SH-SY5Y (cell line): ENCODE measurements at regions not wholly inside any gene's neighbourhood (a gene's known extent, or its start where the extent isn't known, plus 50 kb on each side); places are given as distances from the start of the nearest gene placed in this dataset.

Experiments used
- GATA2 ChIP-seq: IDR thresholded peaks from 2 replicates; pipeline ENCODE4 v1.6.1; 2011; ENCODE audit warnings: mild to moderate bottlenecking, low read depth, low read length
- GATA3 ChIP-seq: IDR thresholded peaks from 2 replicates; pipeline ENCODE4 v1.6.1; 2011; ENCODE audit warnings: low read depth, mild to moderate bottlenecking, low read length, moderate library complexity

DNA sequence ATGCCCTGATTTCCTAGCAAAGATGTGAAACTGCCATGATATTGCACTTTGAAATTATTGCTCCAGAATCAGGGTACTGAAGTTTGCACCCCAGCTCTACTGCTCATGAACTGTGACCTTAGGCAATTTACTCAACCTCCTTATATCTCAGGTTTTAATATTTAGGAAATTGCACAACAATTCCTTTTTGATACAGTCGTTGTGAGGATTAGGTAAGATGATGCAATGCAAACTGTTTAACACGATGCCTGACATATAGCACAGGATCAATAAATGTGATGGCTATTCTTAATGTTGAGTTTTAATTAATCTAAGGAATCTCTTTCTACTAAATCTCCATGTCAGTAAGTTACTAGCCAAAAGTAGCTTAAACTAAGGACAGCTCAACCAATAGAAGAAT lies 555.8 kb downstream of the GALC start:
- TF ChIP-seq GATA3 = no peak

DNA sequence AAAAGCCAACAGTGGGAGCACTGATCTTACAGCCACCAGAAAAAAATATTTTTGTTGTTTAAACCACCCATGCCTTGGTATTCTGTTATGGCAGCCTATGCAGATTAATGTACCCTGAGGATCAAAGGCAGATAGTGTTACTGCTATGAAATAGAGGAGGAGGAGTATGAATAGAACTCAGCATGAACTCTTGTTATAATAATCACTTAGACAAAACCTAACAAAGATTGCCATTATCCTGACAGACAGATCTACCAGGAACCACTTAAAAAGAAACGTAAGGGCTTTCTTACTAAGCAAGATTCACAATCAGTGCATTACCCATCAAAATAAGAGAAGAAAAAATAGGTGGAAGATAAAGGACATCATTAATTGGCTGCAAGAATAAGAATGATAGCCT lies 558.3 kb downstream of the GALC start:
- TF ChIP-seq GATA3 (no peak), GATA2 (no peak)

DNA sequence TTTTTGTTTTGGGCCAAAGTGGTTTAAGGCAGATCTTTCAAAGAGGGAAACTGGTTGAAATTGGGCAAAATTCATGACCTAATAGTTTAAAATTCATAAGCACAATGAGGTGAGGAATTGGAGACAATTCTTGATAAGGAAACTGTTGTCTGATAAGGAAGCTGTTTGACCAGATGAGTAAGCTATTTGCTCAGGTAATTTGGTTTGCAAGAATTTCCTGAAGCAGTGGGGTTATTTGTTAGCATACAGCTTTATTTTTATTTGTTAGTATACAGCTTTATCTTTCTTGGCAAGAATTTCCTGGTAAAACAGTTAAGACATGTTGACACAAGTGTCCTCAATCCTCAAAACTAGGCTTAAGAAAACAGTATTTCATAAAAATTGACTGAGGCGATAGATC lies 559.0 kb downstream of the GALC start:
- no peak for TF ChIP-seq GATA2
- no peak for TF ChIP-seq GATA3

DNA sequence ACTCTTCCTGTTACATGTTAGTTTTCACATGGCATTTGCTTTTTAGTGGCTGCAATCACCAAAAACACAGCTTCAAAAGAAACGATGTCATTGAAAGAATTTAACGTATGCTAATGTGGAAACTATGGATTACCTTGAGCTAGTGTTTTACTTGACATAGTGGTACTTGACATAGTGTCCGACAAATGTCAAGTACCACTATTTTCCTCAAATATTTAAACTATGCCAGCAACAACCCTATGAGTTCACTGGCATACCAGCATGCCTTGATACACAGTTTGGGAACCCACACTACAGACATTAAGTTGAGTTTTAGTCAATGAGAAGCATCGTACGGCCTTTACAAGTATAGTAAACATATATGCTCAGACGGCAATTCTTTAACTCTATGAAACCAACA lies 560.3 kb downstream of the GALC start:
- no peak for TF ChIP-seq GATA3
- no peak for TF ChIP-seq GATA2

DNA sequence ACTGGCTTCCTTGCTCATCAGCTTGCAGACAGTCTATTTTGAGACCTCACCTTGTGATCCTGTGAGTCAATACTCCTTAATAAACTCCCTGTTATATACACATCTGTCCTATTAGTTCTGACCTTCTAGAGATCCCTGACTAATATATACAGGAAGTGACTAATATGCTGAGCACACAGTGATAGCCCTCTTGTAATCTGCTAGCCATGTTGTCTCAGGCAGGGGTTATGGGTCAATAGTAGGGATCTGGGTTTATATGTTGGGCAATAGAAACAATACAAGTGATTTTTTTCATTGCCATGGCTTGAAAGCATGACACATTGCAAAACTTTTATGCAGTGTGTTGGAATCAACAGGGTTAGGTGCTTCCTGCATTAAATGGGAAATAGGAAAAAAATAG lies 562.2 kb downstream of the GALC start:
- TF ChIP-seq GATA2 (no peak), GATA3 (no peak)

DNA sequence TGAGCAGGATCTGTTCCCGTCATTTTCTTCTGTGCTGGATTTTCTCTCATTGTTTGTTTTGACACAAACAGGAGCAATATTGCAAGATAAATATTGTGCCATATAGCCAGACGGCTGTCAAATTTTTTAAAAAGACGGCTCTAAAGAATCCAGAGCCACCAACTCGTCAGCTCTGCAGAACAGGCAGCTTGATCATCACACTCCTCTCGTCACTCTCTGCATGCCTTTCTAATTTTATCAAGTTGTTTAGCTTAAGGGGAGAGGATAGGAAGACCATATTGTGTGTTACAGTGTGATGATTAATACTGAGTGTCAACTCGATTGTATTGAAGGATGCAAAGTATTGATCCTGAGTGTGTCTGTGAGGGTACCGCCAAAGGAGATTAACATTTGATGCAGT lies 562.8 kb downstream of the GALC start:
- TF ChIP-seq GATA2 = no peak
- no peak for TF ChIP-seq GATA3

DNA sequence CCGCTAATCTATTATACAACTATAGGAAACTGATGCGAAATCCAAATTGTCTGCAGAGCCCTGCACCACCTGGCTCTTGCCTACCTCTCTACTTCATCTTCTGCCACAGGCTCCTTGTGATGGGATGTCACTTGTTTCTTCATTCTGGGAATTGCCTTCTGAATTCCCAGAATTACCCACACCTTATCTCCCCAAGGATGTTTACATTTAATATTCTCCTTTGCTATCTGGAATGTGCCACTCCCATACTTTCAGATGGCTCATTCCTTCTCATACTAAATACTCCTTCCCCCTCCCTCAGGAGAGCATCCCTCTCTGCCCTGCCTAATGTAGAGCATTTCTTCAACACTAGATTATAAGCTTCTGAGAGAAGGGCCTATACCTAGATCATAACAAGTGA lies 573.1 kb downstream of the GALC start:
- TF ChIP-seq GATA2 = no peak
- no peak for TF ChIP-seq GATA3

DNA sequence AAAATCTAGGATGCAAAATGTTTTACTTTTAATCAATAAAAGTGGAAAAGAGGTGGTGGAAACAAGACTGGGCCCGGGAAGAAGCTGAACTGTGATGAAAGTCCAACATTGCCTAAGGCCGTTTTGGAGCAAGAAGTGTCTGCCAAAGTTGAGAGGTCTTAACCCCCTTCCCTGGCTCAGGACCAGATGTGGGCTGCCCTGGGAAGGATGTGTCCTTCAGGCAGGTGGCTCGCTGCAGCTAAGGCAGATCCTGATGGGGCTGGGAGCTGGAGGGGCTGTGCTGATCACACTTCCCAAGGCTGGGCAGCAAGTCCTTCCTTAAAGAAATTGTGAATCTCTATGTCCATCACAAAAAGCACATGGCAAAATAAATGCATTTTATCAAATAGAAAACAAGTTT lies 581.6 kb downstream of the GALC start:
- TF ChIP-seq GATA3 (no peak), GATA2 (no peak)

DNA sequence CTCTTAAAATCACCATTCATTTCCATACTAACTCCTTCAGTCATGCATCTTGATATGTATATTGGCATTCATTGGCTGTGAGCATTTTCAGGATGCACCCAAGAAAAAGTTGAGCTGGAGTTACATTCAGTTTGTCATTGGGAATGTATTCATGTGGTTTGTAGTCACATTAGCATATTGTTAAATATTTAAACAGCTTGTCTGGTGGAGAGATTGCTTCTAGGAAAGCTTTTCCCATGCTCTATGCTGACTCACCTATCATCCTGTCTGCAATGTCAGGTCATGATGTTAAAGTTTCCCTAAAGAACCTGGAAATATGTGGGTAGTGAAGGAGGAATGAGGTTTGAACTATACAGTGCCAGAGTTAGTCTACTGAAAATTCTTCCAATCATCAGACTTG lies 583.6 kb downstream of the GALC start:
- TF ChIP-seq GATA3 (no peak), GATA2 (no peak)

DNA sequence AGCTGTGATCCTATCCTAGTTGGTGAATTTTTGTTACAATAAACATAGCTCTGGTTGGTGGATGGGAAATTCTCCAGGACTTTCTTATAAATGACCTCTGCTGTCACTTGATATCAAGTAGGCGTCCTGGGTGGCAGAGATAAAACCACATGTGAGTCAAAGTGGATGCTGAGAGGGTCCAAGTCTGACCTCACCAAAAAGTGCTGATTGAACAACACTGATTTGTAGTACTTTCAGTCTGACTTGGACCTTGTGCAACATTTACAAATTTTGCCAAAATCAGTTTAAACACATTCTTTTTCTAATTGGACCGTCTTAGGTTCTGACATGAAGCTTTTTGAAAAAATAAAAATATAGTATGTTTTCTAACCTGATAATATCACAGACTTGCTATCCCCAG lies 585.6 kb downstream of the GALC start:
- TF ChIP-seq GATA3 = no peak
- no peak for TF ChIP-seq GATA2

DNA sequence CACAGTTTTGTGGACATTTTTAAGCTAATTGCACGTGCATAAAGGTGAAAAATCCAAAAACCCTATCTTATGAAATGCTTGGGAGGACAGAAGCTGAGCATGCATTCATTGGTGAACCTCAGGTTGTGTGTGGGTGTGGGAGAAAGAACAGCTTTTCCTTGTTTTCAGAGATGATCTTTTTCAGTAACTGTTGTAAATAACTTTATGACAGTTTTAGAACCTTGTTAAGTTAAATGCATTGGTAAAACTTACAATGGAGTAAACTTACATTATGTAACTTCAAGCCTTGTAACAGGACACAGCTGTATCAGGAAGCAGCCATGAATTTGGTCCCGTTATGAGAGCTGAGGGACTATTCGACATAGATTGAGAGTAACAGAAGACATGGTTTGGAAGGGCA lies 587.4 kb downstream of the GALC start:
- TF ChIP-seq GATA3 (no peak), GATA2 (no peak)

DNA sequence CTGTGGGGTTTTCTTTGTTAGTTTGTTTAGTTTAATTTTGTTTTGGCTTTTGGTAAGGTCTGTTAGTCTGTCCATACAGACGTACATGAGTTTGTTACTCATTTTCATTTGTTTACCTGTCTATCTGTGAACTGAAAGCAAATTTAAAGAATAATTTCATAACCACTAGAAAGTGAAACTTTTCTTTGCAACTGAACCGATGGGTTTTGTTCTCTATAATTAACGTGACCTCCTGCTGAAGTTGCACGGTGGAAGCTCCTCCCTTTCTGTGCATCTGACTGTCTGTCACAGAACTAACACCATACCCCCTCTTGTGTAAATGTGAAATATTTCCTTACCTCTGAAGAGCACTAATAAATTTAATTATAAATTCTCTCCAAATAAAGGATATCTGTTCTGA lies 595.5 kb downstream of the GALC start:
- TF ChIP-seq GATA2 (no peak), GATA3 (no peak)

DNA sequence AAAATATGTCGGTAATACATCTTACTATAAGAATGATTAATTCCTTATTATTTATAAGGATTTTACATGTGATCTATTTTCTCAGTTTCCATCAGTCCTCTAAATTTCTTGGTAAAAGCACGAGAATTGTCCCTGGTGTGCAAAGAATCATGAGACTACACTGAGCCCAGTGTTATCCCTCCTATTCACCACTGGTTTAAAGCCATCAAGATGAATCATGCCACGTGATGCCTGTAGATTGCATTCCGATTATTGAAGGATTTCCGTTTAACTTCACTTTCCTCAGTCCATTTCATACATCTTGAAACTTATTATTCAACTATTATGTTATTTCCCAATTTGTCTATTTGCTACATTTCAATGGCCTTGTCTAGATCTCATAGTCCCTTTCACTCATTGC lies 601.9 kb downstream of the GALC start:
- TF ChIP-seq GATA3 = no peak
- TF ChIP-seq GATA2 = no peak

DNA sequence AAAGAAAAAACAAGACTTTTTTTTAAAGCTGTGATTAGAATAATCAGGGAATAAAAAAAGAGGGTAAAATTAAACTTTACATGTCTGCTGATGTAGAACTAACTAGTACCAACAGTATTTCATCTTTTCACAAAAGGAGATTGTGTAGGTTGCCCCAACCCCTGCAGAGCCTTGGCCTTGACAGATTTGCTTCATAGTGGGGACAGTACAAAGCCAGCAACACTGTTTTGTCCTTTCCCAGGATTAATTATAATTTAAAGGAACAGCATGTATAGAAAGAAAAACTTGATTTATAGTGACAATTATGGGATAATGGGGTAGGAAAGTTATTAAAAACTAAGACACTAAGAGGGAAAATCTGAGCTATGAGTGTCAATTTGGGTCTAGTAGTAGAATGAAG lies 604.0 kb downstream of the GALC start:
- TF ChIP-seq GATA2 (no peak), GATA3 (no peak)

DNA sequence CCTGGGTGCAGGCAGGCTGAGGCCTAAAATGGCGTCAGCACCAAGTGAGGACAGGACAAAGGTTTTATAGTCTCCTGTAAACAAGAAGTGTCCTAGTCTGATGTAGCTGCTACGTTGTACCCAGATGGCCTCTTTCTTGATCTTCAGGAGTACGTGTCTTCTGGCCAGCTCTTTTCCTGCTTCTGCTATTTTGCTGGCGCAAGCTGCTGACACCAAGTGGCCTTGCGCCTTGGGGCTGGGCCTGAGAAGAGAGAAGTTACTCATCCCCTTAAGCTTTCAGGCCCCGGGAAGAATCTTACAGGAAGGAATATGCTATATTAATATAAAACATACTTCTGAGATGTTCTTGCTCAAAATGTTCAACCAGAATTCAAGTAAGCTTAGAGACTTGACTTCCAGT lies 605.2 kb downstream of the GALC start:
- TF ChIP-seq GATA3 = no peak

DNA sequence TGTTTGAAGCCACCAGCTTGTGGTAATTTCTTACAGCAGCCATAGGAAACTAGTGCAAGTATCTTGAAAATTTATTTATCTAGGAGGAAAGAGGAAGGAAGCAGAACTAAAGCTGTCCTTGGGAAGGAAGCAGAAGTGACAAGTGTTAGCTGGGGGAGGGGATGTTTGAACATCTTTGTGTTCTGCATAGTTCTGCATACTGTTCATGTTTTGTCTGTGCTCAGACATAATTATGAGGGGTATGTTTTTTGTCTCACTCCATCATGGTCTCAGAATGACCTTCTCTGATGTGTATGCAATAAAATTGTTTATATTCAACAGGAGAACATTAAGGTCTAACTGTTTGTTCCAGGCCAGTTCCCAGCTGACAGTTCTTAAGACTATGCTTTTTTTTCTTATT lies 606.5 kb downstream of the GALC start:
- no peak for TF ChIP-seq GATA3
- TF ChIP-seq GATA2 = no peak

DNA sequence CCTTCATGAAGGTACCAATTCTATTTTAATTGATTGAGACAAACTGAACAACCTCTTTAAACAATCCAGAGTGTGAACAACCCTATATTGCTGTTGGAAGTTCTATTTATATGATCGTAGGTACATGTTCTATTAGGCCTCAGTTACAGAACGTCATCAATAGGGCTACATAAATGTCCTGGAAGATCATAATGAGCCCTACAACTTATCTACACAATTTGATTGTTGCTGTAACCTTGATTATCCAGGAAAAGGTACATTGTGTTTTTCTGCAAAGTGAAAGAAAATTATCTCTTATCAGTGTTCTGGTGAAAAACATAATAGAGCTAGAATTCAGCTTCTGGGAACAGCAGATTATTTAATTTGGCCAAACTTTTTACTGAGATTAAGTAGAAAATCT lies 612.9 kb downstream of the GALC start:
- TF ChIP-seq GATA3 (no peak), GATA2 (no peak)

DNA sequence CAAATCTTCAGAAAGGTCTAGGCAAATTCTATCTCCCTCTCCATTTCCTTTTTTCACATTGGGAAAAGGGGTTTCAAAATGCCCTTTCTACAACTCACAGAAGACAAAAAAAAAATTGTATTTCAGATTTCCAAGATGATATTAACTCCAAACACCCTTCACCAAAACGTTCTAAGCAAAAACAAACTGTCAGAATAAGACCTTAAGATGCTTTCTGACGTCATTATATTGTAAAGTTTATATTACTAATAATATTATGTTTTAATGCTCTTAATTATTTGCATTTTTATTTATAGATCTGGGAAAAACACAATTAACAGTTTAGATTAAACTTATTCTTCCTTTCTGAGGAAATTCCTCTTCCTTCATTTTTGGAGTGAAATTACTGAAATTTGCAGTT lies 624.2 kb downstream of the GALC start:
- no peak for TF ChIP-seq GATA3
- TF ChIP-seq GATA2 = no peak
